TTC549 (cell line): ENCODE measurements at regions not wholly inside any gene's neighbourhood (a gene's known extent, or its start where the extent isn't known, plus 50 kb on each side); places are given as distances from the start of the nearest gene placed in this dataset.

Experiments
- FAIRE-seq: peaks from 2 replicates; lab custom pipeline; 2012; peaks lifted over from hg19 to GRCh38; lab: Jason Lieb, UNC

DNA sequence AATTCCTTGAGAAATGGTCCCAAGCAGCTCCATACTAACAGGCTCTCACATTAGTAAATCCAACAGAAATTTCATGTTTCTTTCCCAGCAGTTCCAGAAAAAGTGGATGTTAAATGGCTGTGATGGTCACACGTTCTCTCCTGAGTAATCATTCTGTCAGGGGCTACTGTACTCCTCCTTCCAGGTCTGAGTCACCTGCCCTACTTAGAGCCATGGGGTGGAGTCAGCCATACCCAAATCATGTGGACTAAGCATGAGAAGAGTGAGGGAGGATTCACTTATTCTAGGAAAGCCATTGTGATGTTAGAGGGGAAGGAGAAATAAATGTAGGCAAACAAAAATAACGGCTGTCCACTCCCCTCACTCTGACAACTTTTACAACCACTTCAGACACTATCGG lies 547.2 kb downstream of the CSNK1G3 start:
- no peak for FAIRE-seq

DNA sequence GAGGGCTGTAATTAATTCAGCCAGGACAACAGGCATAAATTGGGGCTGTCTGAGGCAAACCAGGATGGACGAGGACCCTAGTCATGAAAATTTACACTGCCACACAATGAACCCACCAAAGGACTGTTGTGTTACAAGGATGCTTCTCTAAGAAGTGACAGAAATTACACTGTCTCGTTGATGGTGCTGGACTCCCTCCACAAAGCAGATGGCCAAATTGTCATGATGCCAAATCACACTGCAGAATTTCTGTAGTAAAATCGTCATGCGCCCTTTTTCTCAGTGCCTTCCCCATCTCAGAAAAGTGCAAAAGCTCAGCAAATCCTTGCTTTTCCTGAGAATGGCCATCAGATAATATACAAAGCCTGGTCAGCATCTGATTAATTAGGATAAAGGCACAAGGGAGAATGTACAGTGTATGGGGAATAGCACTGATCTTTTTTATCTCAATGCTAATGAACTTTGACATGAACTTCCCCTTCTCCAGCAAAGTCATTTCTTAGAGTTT lies 545.8 kb downstream of the CSNK1G3 start:
- FAIRE-seq = no peak

DNA sequence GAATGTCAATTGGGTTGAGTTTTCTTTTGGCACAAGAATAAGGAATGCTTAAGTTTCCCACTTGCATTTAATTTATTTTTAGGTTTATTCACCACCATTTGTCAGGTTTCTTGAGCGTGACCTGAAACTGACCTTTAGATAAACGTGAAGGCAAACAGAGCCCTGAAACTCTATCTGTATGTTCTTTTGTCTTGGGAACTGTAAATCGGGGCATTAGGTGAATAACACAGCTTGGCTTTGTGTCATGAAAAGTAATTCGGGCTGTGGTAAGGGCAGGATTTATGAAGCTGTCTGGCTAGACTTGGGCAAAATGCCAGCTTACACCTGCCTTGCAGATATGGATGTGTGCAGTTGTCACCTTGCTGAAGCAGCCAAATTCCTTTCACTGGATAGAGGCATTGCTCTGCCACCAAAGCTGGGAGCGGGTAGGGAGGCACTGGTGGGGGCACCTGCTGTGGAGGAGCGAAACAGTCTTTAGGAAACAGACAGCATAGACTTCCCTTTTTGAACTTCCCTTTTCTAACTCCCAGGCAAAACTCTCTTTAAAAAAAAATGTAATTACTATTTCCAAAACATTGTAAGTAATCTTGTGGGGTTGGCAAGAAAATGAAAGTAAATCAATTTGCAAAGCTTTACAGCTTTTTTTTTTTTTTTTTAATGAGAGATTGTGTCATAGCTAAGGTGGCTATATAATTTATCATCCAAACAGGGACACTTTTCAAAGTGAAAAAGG lies 545.2 kb downstream of the CSNK1G3 start:
- no peak for FAIRE-seq

DNA sequence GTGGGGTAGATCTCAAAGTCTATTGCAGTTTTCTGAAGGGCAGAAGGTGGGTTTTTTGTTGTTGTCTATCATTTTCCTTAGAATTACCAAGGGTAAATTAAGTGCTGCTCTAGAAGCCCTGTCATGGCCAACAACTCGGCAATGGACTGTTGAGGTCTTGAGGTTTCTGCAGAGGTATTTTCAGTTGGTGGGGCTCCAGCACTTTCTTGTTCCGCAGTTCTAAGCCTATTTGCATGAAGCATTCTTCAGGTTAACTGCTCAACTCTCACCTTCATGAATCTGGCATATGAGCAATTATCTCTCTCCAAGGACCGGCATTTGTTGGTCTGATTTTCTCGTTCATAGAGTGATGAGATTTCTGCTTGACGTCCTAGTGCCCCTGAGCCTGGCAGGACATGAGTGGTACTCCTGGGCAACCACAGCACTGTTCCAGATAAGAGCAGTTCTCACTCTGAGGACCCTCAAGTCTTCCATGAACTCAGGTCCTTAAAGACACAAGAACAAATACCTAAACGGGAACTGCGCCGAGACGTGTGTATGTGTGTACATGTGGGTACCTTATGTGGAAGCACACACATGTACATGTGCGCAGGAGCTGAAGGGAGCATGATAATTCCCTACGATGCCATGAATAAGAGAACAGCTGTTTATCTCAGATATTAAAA lies 544.5 kb downstream of the CSNK1G3 start:
- FAIRE-seq = no peak

DNA sequence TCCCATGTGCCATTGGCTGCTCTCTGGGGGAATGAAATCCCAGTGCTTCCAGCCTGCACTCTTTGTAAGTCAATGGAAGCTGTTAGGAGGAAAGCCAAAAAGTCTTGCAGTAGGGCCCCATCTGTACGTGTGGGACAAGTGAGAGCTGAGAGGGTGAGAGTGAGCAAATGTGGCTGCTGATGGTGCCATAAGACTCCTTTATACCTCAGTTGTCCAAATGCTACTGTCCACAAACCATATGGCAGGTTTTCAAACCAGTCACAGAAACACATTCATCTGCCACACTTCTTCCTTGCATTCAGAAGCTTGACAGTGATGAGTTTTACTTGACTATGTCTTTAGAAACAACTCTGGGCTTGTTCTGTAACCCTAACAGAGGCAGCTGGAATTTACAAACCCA lies 543.8 kb downstream of the CSNK1G3 start:
- FAIRE-seq = no peak

DNA sequence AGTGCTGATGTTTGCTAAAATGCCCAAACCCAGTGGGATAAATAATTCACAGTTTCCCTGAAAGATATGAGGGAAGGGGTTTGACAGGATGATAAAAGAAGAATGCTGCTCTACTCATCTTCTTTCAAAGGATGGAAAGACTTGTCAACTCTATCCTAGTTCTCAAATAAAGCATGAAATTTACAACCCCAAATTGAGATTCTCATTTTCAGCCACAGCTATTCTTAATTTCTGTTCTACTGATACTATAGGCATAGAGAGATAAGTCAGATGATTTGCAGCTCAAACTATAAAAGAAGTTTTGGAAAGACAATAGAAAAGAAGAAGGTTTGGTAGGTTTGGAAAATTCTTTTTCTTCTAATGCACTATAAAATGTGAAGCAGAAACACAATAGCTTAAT lies 542.6 kb downstream of the CSNK1G3 start:
- no peak for FAIRE-seq

DNA sequence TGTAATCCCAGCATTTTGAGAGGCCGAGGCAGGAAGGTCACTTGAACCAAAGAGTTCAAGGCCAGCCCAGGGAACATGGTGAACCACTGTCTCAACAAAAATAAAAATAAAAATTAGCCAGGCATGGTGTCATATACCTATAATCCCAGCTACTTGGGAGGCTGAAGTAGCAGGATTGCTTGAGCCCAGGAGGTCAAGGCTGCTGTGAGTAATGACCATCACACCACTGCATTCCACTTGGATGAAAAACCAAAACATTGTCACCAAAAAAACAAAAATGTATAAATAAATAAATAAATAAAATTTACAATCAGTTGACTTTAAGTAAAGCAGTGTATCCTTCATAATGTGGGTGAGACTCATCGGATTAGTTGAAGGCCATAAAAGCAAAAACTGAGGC lies 541.4 kb downstream of the CSNK1G3 start:
- FAIRE-seq = no peak

DNA sequence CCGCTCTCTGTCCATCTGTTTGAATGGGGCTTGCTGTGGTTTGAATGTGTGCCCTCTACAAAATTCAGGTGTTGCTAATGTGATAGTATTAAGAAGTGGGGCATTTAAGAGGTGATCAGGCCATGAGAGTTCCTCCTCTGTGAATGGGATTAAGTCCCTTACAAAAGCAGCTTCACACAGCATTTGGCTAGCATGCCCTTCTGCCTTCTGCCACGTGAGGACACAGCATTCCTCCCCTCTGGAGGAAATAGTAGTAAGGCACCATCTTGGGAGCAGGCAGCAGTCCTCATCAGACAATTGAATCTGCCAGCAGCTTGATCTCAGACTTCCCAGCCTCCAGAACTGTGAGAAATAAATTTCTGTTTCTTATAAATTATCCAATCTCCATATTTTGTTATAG lies 540.2 kb downstream of the CSNK1G3 start:
- no peak for FAIRE-seq

DNA sequence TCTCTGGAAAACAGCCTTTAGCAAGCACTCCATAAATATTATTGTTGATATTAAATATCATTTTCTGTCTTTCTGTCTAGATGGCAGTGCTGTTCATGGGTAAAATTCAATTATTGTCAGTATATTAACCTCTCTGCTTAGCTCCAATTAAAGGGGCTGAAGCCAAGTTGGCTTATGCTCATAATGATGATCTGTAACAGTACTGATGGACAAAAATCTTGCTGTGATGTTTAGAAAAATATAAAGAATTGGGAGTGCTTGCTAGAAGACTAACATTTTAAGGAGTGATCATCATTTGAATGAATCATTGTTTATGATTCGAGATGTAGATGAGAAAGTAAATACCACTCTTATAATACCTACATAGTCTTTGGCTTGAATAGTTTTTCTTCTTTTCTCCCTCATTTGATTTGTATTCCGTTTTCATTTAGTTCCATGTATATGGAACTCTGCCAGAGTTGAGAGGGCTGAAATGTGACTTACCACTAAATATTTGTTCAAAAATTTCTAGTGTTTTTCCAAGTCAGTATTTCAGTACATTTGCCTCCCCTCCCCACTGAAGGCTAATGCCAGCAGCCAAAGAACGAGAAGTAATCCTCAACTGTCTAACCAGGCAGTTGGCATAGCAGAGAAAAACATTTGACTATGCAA lies 538.3 kb downstream of the CSNK1G3 start:
- no peak for FAIRE-seq

DNA sequence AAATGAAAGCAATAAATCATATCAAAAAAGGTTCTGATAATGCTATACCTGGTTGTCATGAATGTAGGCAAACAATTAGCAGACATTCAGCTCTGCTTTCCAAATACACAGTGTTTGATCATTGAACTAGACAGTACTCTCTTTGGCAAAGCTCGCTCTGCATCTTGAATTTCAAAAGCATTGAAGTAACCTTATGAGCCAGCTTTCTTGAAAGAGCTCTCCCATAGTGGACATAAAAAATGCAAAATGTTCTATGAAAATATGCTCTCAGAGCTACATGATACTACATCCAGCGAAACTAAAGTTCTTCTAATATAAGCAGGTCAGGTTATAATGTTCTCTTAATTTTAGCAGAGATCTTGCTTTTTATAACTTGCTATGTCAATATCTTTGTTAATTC lies 533.4 kb downstream of the CSNK1G3 start:
- FAIRE-seq = no peak

DNA sequence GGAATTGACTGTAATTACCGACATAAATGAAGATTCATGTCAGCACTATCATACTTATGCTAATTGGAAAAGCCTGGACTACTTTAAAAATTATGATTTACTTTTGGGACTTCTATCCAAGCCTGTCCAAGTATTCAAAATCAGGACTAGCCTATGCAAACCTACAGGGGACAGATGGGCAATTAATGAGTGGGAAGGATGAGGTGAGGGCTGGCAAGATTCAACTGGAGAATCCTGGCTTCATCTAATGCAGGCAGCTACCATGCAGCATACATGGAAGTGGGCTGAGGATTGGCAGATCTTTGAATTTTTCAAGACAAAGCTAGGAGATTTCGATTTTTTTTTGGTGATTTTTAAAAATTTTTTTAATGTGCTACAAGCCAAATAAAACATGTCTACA lies 532.6 kb downstream of the CSNK1G3 start:
- no peak for FAIRE-seq

DNA sequence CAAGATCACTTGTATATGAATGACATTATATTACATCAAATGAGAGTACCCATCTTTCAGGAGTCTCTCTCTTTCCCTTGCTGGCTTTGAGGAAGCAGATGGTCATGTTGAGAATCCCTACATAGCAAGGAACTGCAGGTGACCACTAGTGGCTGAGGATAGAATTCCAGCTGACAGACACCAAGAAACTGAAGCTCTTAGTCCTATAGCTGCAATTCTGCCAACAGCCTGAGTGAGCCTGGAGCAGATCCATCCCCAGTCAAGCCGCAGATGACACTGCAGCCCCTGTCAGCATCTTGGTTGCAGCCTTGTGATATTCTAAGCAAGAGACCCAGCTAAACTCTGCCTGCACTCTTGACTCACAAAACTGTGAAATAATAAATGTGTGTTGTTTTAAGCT lies 531.5 kb downstream of the CSNK1G3 start:
- FAIRE-seq = no peak

DNA sequence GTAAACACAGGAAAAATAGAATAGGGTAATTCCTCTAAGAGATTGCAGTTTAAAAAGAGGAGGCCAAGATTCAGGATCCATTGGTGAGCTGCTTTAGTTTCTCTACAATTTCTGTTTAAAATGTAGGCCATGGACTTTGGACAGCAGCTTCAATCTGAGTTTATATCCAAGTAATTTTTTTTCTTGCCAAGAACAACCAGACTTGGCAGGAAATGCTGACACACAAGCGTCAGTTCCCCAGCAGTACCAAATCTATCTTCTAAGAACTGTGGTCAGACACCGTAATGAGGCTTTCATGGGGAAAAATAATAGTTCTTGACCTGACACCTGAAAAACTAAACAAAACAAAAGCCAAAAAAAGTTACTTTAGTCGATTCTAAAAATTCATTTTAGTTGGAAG lies 528.8 kb downstream of the CSNK1G3 start:
- no peak for FAIRE-seq

DNA sequence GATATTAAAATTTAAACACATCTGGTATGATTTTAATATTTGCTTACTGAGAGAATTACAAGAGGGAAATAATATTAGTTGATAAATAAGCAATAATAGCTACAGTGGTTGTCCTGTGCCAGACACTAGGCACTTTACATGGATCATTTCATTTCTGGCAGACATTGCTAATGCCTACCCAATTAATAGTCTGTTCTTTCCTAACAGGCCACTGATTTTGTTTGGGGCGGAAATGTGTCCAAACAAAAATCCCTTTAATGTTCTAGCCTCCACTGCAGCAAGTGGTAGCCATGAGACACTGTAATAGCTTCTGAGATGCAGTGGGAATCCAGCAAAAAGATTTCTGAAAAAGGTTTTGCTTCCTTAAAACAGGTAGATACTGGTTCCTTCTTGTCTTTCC lies 527.4 kb downstream of the CSNK1G3 start:
- no peak for FAIRE-seq

DNA sequence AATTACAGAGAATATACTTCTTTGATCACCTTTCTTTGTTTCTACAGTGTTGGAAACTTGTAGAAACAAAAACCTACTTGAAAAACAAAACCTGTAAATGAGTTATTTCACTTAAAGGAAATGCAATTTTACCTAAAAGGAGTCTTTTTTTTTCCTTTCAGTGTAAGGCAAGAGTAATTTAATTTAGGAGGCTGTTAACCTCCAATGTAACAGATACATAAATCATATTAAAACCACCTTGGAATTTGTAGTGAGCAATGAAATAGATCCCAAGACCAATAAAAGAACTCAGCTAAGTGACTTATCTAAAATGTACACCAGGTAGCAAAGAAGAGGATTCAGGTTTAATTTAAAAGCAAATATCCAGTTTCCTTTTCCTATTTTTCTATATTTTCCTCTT lies 524.8 kb downstream of the CSNK1G3 start:
- FAIRE-seq = no peak

DNA sequence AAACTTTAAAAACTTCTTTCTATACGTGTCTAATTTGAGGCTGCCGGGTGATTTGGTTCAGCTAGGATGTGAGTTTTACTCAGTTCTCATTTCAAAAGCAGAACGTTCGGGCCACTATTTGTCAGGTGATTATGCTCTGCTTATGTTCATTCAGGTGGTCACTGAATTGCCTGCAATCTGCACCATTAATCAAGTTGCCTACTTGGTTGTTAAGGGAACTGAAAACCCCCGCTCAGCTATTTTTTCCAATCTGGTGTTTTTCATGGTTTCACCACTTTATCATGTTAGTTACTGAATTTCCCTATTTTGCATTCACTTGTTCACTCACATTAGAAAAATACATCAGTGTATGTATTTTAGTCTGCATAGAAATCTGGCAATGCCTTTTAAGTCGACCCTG lies 523.0 kb downstream of the CSNK1G3 start:
- FAIRE-seq = no peak

DNA sequence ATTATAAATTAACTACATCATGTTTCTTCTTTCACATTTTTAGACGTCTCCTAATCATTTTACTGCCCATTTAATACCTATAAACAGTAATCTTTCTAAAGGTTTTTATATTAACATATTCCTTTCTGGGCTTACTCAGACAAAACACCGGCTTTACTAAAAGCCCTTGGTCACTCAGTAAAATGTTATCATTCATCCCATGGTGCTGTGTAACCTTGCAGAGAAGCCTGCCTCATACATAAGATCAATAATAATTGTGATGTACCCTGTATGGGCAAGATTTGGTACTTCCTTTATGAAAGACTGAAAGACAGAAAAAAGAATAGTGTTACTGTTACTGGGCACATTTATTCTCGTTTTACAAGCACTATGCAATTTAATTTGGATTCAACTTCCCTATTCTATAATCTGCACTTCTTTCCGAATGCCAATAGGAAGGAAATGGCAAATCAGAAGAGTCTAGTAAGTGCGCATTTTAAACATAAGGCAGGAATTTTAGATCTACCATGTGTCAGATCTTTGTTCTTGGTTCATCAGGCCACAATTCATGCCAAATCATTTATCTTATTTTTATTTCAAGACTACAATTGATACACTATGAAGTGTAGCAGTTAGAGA lies 522.2 kb downstream of the CSNK1G3 start:
- no peak for FAIRE-seq

DNA sequence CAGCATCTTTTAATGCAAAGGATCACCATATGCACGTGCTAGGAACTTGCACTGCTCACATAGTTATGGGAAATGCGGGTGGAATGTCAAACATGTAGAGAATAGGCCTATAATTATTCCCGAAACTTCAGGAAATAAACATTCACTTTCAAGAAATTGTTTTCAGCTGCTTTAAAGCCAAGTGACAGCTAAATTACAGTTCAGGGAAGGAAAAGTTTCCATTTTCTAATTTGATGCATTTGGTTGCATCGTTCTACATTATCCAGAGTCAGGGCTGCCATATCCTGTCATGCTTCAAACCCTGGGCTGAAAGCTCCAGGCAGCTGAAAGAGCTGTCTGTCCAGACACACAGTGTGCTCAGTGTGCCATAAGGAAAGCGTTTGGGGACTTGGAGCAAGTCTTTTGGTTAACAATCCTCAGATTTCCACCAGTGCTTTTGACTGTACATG lies 518.1 kb downstream of the CSNK1G3 start:
- no peak for FAIRE-seq

DNA sequence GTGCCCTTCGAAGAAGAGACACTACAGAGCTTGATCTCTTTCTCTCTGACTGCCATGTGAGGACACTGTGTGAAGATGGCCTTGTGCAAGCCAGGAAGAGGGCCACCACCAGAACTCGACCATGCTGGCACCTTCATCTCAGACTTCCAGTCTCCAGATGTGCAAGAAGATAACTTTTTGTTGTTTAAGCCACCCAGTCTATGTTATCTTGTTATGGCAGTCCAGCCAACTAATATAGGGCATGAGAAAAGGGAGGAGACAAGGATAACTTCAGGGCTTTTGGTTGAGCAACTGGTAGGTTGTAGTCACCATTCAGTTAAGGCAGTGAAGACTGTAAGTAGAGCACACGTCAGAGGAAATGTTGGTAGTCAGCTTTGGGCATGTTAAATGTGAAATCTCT lies 515.5 kb downstream of the CSNK1G3 start:
- no peak for FAIRE-seq

DNA sequence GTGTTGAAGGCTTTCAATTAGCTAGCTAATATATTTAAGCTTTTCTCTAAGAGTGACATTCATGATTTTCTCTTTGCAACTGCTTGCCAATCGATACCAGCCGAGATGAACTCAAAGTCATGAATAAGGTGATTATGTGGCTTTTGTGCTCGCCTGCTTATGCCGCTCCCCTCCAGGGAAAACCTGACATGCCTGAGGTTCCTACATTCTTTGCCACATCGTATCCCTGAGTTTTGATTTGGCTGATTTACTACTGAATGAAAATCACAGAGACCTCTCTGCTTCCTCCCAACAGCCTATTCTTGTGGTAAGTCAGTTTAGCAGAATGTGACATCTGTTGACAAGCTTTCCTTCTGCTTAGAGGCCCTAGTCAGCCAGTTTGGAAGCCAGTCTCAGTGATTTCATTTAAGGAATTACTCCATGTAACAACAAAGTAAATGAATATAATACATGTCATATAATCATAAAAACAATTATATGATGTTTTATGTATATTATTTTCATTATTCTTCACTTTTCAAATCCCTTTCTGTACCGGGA lies 513.4 kb downstream of the CSNK1G3 start:
- no peak for FAIRE-seq

DNA sequence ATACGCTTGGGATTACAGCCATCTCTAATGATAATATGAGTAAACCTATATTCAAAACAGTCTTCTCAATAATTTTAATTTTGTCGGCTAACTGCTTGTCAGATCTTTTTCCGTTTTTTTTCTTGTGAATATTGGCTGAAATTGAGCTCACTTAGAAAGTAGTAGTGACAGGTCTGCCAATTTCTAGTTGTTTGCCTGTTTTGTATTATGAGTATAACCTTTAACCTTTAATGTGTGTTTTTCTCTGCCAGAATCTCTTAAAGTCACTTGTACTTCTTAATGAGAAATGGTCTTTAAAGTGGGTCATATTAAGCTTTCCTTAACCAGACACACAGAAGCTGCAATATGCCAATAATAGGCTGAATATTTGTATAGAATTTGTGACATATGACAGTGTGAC lies 511.0 kb downstream of the CSNK1G3 start:
- no peak for FAIRE-seq

DNA sequence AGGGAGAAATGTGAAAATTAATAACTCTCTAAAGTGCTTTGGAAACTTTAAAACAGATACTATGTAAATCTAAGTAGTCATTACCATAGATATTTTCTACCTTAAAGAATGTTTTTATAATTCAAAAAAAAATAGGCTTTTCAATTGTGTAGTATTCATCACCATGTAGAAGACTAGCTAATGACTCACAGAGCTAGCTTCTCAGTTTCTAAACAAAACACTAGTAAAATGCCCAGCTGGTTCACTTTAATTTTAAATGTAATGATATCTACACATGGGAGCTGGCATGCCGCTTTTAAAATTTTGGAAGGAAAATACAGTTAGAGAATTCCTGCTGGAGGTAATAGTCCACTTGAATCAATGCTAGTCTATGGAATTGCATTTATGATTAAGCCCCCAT lies 509.8 kb downstream of the CSNK1G3 start:
- no peak for FAIRE-seq
